Erythroblast (primary cell): ENCODE measurements at regions not wholly inside any gene's neighbourhood (a gene's known extent, or its start where the extent isn't known, plus 50 kb on each side); places are given as distances from the start of the nearest gene placed in this dataset.
A peak's percentile ranks its signal among the peaks of the same experiment; 100 is the strongest.

Experiments
- DNase-seq, 2 experiments: peaks; one replicate each; lab custom pipeline; 2025; lab: John Stamatoyannopoulos, UW
- GATA1 ChIP-seq: IDR thresholded peaks from 2 replicates; pipeline ENCODE4 v1.6.1; 2011; ENCODE audit warnings: low read depth, mild to moderate bottlenecking, control low read depth, low read length, moderate library complexity
- POLR2A ChIP-seq: IDR thresholded peaks from 2 replicates; pipeline ENCODE4 v1.6.1; 2011; ENCODE audit warnings: mild to moderate bottlenecking, low read length

- no peak for DNase-seq
- TF ChIP-seq POLR2A: no peak
- no peak for TF ChIP-seq GATA1
Observed at GRCh38 chr7:12768948-12769347, 81.5 kb downstream of the ARL4A start.

DNA sequence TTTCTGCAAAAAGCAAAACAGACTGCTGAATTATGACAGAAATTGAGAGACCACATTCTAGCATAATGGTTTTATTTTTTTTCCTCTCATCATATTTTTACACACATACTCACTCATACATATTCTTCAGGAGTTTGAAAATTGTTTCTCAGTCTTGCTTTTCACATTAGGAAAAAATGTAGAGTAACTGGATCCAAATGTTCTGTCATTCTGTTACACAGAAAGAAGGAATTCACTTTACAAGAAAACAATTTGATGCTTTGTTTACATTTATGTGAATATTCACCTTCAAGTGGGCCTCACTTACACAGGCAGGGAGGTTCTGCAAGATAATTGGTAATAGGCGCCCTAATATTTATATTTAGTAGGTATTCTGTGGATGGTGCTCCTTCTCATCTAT, 82.0 kb downstream of the ARL4A start:
- DNase-seq: no peak
- no peak for TF ChIP-seq POLR2A
- TF ChIP-seq GATA1: no peak

GRCh38 chr7:12770227-12770975, 83.0 kb downstream of the ARL4A start:
- TF ChIP-seq POLR2A (no peak), GATA1 (no peak)
- DNase-seq: no peak

DNA sequence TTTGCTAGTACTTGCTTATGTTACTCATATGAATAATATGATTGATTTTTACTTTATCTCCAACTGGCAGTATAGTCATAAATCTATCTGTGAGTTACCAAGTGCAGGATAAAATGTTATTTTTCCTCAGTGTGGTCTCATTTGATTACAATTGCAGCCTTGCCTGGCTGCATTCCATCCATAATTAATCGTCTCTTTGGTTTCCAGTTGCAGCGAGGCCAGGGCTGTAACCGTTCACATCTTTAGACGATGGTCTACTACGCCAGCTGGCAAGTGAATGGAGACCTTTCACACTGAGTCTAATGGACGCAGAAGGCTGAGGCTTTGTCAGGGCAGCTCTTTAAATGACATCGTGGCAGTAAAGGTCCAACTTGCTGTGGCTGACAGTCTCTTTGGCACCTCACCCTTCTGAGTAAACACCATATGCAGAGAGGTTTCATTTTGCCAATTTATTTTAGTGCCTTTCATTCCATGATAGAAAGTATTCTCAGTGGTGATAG, 84.0 kb downstream of the ARL4A start:
- peak in 1 of 2 experiments; percentile 4 for DNase-seq
- TF ChIP-seq POLR2A (no peak), GATA1 (no peak)

DNA sequence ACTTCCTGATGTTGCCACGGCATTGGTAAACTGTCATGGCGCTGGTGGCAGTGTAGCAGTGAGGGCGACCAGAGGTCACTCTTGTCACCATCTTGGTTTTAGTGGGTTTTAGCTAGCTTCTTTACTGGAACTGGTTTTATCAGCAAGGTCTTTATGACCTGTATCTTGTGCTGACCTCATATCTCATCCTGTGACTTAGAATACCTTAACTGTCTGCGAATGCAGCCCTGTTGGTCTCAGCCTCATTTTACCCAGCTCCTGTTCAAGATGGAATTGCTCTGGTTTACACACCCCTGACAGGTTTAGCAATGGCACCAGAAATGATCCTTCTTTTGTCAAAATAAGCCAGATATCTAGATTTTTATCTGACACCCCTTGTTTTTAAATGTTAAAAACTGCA, 85.3 kb downstream of the ARL4A start:
- no peak for TF ChIP-seq POLR2A
- TF ChIP-seq GATA1: no peak
- no peak for DNase-seq

DNA sequence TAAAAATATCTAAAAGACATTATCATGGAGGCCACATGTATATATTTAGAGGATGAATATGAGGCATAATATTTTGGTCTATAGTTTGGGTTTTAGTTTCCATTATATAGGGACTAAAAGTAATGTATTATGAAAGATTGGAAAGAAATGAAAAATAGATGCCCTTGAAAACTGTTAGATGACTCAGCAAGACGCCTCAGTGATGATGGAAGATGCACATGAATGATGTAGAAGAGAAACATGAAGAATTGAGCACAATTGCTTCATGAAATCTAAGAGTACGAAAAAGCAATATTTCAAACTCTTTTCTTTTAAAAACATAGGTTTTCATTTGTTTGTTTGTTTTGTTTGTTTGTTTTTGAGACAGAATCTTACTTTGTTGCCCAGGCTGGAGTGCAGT, 89.8 kb downstream of the ARL4A start:
- TF ChIP-seq GATA1 (no peak), POLR2A (no peak)
- DNase-seq: peak; percentile 44 to 76

DNA sequence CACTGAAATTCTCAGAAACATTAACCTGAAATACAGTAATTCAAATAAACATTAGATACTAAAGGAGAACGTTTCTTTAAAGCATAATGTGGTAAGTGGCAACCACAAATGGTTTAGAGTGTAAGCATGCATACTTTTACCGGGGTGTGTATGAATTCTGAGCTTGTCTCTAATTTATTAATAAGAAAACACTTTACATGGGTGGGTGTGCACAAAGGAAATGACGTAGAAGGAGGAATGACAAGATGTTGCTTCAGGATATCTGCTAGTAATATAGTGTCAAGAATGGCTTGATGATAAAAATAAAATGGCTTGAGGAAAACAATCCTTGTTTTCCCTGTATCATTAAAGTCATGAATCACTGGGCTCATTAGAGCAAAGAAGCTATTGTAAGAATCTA, 92.5 kb downstream of the ARL4A start:
- TF ChIP-seq POLR2A (no peak), GATA1 (no peak)
- no peak for DNase-seq

GRCh38 chr7:12783421-12784095, 96.1 kb downstream of the ARL4A start:
- TF ChIP-seq POLR2A (no peak), GATA1 (no peak)
- DNase-seq: no peak

- no peak for DNase-seq
- TF ChIP-seq GATA1 (no peak), POLR2A (no peak)
Observed at GRCh38 chr7:12785473-12785872, 98.0 kb downstream of the ARL4A start.

GRCh38 chr7:12786494-12786893, 99.1 kb downstream of the ARL4A start:
- no peak for DNase-seq
- TF ChIP-seq POLR2A: no peak

- TF ChIP-seq POLR2A (no peak), GATA1 (no peak)
- DNase-seq: no peak
Observed at GRCh38 chr7:12788171-12788570, 100.7 kb downstream of the ARL4A start.

GRCh38 chr7:12788591-12788990, 101.2 kb downstream of the ARL4A start:
- DNase-seq: no peak
- no peak for TF ChIP-seq GATA1
- TF ChIP-seq POLR2A: no peak

DNA sequence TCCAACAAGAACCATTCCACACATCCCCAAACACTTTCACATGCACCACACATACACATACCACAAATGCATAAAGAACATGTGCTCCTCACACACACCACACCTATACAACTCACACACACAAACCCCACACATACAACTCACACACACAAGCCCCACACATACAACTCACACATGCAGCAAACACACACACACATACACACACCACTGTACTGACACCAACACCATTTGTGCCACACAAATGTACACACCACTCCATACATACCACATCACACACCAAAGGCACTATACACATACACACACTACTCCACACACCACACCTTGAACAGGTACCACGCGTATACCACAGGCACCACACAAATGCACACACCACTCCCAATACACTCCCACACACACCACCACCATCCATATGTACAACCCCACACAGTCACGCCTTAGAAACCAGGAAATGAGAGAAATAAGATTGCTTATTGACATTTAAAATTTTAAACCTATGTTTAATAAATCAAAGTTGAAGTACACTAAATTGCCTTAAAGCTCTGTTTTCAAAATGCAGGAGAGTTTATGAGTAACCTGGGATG, 107.4 kb downstream of the ARL4A start:
- TF ChIP-seq POLR2A (no peak), GATA1 (no peak)
- no peak for DNase-seq
